IPS-18a (cell line): ENCODE measurements at regions not wholly inside any gene's neighbourhood (a gene's known extent, or its start where the extent isn't known, plus 50 kb on each side); places are given as distances from the start of the nearest gene placed in this dataset.
"Not testable (repeated sequence)": the region's sequence is repeated elsewhere in the genome, so short reads cannot be mapped to it uniquely, and the experiment has no call there.

ENCODE experiments used
- H3K27ac ChIP-seq: one replicate; pipeline ENCODE4 v1.5.1; 2013; ENCODE audit warnings: low read length
- H3K27me3 ChIP-seq: one replicate; pipeline ENCODE4 v1.6.1; 2013; ENCODE audit warnings: mild to moderate bottlenecking, low read length; ENCODE audit not compliant: control insufficient read depth, insufficient read depth
- H3K36me3 ChIP-seq: one replicate; pipeline ENCODE4 v1.6.1; 2013; ENCODE audit warnings: low read depth, low read length; ENCODE audit not compliant: control insufficient read depth
- H3K4me1 ChIP-seq: one replicate; pipeline ENCODE4 v1.6.1; 2013; ENCODE audit warnings: low read depth, low read length; ENCODE audit not compliant: control insufficient read depth
- H3K4me3 ChIP-seq: one replicate; pipeline ENCODE4 v1.5.1; 2013; ENCODE audit warnings: low read length
- H3K9ac ChIP-seq: one replicate; pipeline ENCODE4 v1.6.1; 2013; ENCODE audit warnings: mild to moderate bottlenecking, low read length, moderate library complexity
- H3K9me3 ChIP-seq: one replicate; pipeline ENCODE4 v1.6.1; 2013; ENCODE audit warnings: low read depth, low read length; ENCODE audit not compliant: control insufficient read depth

GRCh38 chr12:107378609-107379008 lies 285.3 kb upstream of the CRY1 start:
- no peaks in the 10 kb centered on the region for H3K36me3 ChIP-seq

GRCh38 chr12:107379142-107379851 lies 285.9 kb upstream of the CRY1 start:
- not testable (repeated sequence) for H3K27me3 ChIP-seq, H3K36me3 ChIP-seq, H3K4me3 ChIP-seq, H3K9ac ChIP-seq, H3K4me1 ChIP-seq, H3K27ac ChIP-seq, H3K9me3 ChIP-seq

More at GRCh38 chr12:107378609-107379008, 285.3 kb upstream of the CRY1 start:
- Histone ChIP-seq H3K4me3 (no peak overlapping the region), H3K27me3 (no peaks in the 10 kb centered on the region), H3K9me3 (no peaks in the 10 kb centered on the region), H3K9ac (no peak overlapping the region), H3K4me1 (peaks cover 10% of the 10 kb centered on the region), H3K27ac (no peak overlapping the region)

- no peaks in the 10 kb centered on the region for H3K36me3 ChIP-seq
- H3K9me3 ChIP-seq: no peaks in the 10 kb centered on the region
- peaks cover 6% of the 10 kb centered on the region for H3K4me1 ChIP-seq
- no peak overlapping the region for H3K9ac ChIP-seq
- H3K27me3 ChIP-seq: no peaks in the 10 kb centered on the region
- H3K4me3 ChIP-seq: no peak overlapping the region
- no peak overlapping the region for H3K27ac ChIP-seq
Measured at GRCh38 chr12:107379852-107380567, 286.7 kb upstream of the CRY1 start.

GRCh38 chr12:107384645-107385044 lies 291.3 kb upstream of the CRY1 start:
- peaks cover 6% of the 10 kb centered on the region for H3K4me1 ChIP-seq
- H3K9me3 ChIP-seq: no peaks in the 10 kb centered on the region
- H3K27me3 ChIP-seq: no peaks in the 10 kb centered on the region
- no peaks in the 10 kb centered on the region for H3K36me3 ChIP-seq
- no peak overlapping the region for H3K9ac ChIP-seq
- no peak overlapping the region for H3K4me3 ChIP-seq
- H3K27ac ChIP-seq: no peak overlapping the region

- H3K9ac ChIP-seq: no peak overlapping the region
- H3K27ac ChIP-seq: no peak overlapping the region
- H3K4me3 ChIP-seq: no peak overlapping the region
- H3K4me1 ChIP-seq: peaks cover under 1% of the 10 kb centered on the region
- H3K36me3 ChIP-seq: no peaks in the 10 kb centered on the region
- no peaks in the 10 kb centered on the region for H3K9me3 ChIP-seq
- H3K27me3 ChIP-seq: no peaks in the 10 kb centered on the region
Measured at GRCh38 chr12:107385509-107385908, 292.2 kb upstream of the CRY1 start.

- no peak overlapping the region for H3K9ac ChIP-seq
- no peaks in the 10 kb centered on the region for H3K36me3 ChIP-seq
- H3K9me3 ChIP-seq: no peaks in the 10 kb centered on the region
- no peak overlapping the region for H3K27ac ChIP-seq
- no peaks in the 10 kb centered on the region for H3K4me1 ChIP-seq
- no peak overlapping the region for H3K4me3 ChIP-seq
- no peaks in the 10 kb centered on the region for H3K27me3 ChIP-seq
Measured at GRCh38 chr12:107386569-107386968, 293.2 kb upstream of the CRY1 start.

- no peaks in the 10 kb centered on the region for H3K27me3 ChIP-seq
- H3K36me3 ChIP-seq: no peaks in the 10 kb centered on the region
- no peaks in the 10 kb centered on the region for H3K4me1 ChIP-seq
- H3K4me3 ChIP-seq: no peak overlapping the region
- no peak overlapping the region for H3K27ac ChIP-seq
- no peak overlapping the region for H3K9ac ChIP-seq
- H3K9me3 ChIP-seq: no peaks in the 10 kb centered on the region
Measured at GRCh38 chr12:107388263-107388662, 294.9 kb upstream of the CRY1 start.

- H3K9me3 ChIP-seq: no peaks in the 10 kb centered on the region
- no peaks in the 10 kb centered on the region for H3K36me3 ChIP-seq
- H3K27me3 ChIP-seq: no peaks in the 10 kb centered on the region
- no peak overlapping the region for H3K27ac ChIP-seq
- no peak overlapping the region for H3K4me3 ChIP-seq
- H3K9ac ChIP-seq: no peak overlapping the region
- H3K4me1 ChIP-seq: no peaks in the 10 kb centered on the region
Measured at GRCh38 chr12:107390414-107390813, 295.2 kb upstream of the PWP1 start.

- H3K4me1 ChIP-seq: peaks cover 9% of the 10 kb centered on the region
- H3K36me3 ChIP-seq: no peaks in the 10 kb centered on the region
- no peak overlapping the region for H3K27ac ChIP-seq
- no peak overlapping the region for H3K4me3 ChIP-seq
- H3K27me3 ChIP-seq: no peaks in the 10 kb centered on the region
- H3K9ac ChIP-seq: no peak overlapping the region
- H3K9me3 ChIP-seq: no peaks in the 10 kb centered on the region
Measured at GRCh38 chr12:107393043-107393717, 292.4 kb upstream of the PWP1 start.

- H3K27me3 ChIP-seq: no peaks in the 10 kb centered on the region
- H3K36me3 ChIP-seq: no peaks in the 10 kb centered on the region
- H3K27ac ChIP-seq: no peak overlapping the region
- no peak overlapping the region for H3K9ac ChIP-seq
- H3K9me3 ChIP-seq: no peaks in the 10 kb centered on the region
- H3K4me1 ChIP-seq: peaks cover 21% of the 10 kb centered on the region
- no peak overlapping the region for H3K4me3 ChIP-seq
Measured at GRCh38 chr12:107394693-107395092, 290.9 kb upstream of the PWP1 start.

- Histone ChIP-seq H3K27me3 (no peaks in the 10 kb centered on the region), H3K27ac (no peak overlapping the region), H3K9ac (no peak overlapping the region), H3K9me3 (no peaks in the 10 kb centered on the region), H3K4me3 (no peak overlapping the region), H3K36me3 (no peaks in the 10 kb centered on the region), H3K4me1 (peaks cover 21% of the 10 kb centered on the region)
Measured at GRCh38 chr12:107395817-107396216, 289.8 kb upstream of the PWP1 start.
